Liver (tissue), 8 donors: ENCODE measurements at regions not wholly inside any gene's neighbourhood (a gene's known extent, or its start where the extent isn't known, plus 50 kb on each side); places are given as distances from the start of the nearest gene placed in this dataset.

Experiments used
- DNase-seq: peaks from one replicate; pipeline ENCODE4 v3.0.0-alpha.2; 2017; ENCODE audit warnings: low spot score
- H3K27ac ChIP-seq, 2 donors: one replicate each; pipeline ENCODE4 v1.7.0; 2013; ENCODE audit warnings: inconsistent platforms in 2 of 2, low read length in 2 of 2, control low read depth in 1 of 2, low read depth in 1 of 2, mild to moderate bottlenecking in 1 of 2
- H3K27me3 ChIP-seq, 4 donors: one replicate each; pipeline versions ENCODE4 v1.6.1 to v1.7.0; 2013; ENCODE audit warnings: low read length in 3 of 4, inconsistent platforms in 1 of 4, mild to moderate bottlenecking in 1 of 4, moderate library complexity in 1 of 4; ENCODE audit not compliant: control insufficient read depth in 4 of 4, insufficient read depth in 4 of 4
- H3K36me3 ChIP-seq, 4 donors: one replicate each; pipeline versions ENCODE4 v1.6.1 to v1.7.0; 2013; ENCODE audit warnings: low read length in 3 of 4, mild to moderate bottlenecking in 3 of 4, low read depth in 1 of 4, moderate library complexity in 1 of 4; ENCODE audit not compliant: control insufficient read depth in 4 of 4, insufficient read depth in 3 of 4
- H3K4me1 ChIP-seq, 4 donors: one replicate each; pipeline versions ENCODE4 v1.6.1 to v1.7.0; 2013; ENCODE audit warnings: low read length in 3 of 4, mild to moderate bottlenecking in 3 of 4, moderate library complexity in 1 of 4; ENCODE audit not compliant: control insufficient read depth in 4 of 4, insufficient read depth in 4 of 4
- H3K4me3 ChIP-seq, 3 donors: one replicate each; pipeline versions ENCODE4 v1.6.1 to v1.7.0; 2013; ENCODE audit warnings: low read length in 3 of 3, control low read depth in 1 of 3, low read depth in 1 of 3, mild to moderate bottlenecking in 1 of 3
- H3K9ac ChIP-seq, 2 donors: one replicate each; pipeline ENCODE4 v1.7.0; 2013; ENCODE audit warnings: low read length in 2 of 2, mild to moderate bottlenecking in 2 of 2, moderate library complexity in 2 of 2, control low read depth in 1 of 2, low read depth in 1 of 2
- H3K9me3 ChIP-seq, 4 donors: one replicate each; pipeline versions ENCODE4 v1.6.1 to v1.7.0; 2013; ENCODE audit warnings: low read length in 3 of 4; ENCODE audit not compliant: control insufficient read depth in 4 of 4
- EGR1 ChIP-seq, 2 donors: IDR thresholded peaks; 2 replicates each; pipeline ENCODE4 v1.6.1; 2016 to 2018; ENCODE audit warnings: antibody characterized with exemption in 2 of 2, low read depth in 2 of 2
- FOXA1 ChIP-seq: IDR thresholded peaks from 2 replicates; pipeline ENCODE4 v1.6.1; 2016; ENCODE audit warnings: antibody characterized with exemption
- FOXA2 ChIP-seq: IDR thresholded peaks from 2 replicates; pipeline ENCODE4 v1.6.1; 2016; ENCODE audit warnings: antibody characterized with exemption
- GABPA ChIP-seq, 2 donors: IDR thresholded peaks in 1 of 2; conservative IDR thresholded peaks in 1 of 2; 2 replicates each; pipeline ENCODE4 v1.6.1; 2016; ENCODE audit warnings: antibody characterized with exemption in 2 of 2, mild to moderate bottlenecking in 1 of 2, moderate library complexity in 1 of 2
- HNF4A ChIP-seq, 2 donors: conservative IDR thresholded peaks; 2 replicates each; pipeline ENCODE4 v1.6.1; 2016; ENCODE audit warnings: antibody characterized with exemption in 2 of 2, mild to moderate bottlenecking in 2 of 2
- HNF4G ChIP-seq: IDR thresholded peaks from 2 replicates; pipeline ENCODE4 v1.6.1; 2016; ENCODE audit warnings: antibody characterized with exemption
- JUND ChIP-seq, 2 donors: IDR thresholded peaks; 2 replicates each; pipeline ENCODE4 v1.6.1; 2016; ENCODE audit warnings: antibody characterized with exemption in 2 of 2
- NR2F2 ChIP-seq: IDR thresholded peaks from 2 replicates; pipeline ENCODE4 v1.6.1; 2016; ENCODE audit warnings: antibody characterized with exemption
- RAD21 ChIP-seq, 2 donors: IDR thresholded peaks; 2 replicates each; pipeline ENCODE4 v1.6.1; 2016; ENCODE audit warnings: antibody characterized with exemption in 2 of 2, mild to moderate bottlenecking in 2 of 2
- RXRA ChIP-seq, 2 donors: IDR thresholded peaks; 2 replicates each; pipeline ENCODE4 v1.6.1; 2017 to 2018; ENCODE audit warnings: antibody characterized with exemption in 2 of 2, mild to moderate bottlenecking in 1 of 2
- SP1 ChIP-seq: IDR thresholded peaks from 2 replicates; pipeline ENCODE4 v1.6.1; 2018; ENCODE audit warnings: antibody characterized with exemption, mild to moderate bottlenecking
- TAF1 ChIP-seq: conservative IDR thresholded peaks from 2 replicates; pipeline ENCODE4 v1.6.1; 2016; ENCODE audit warnings: antibody characterized with exemption, mild to moderate bottlenecking
- YY1 ChIP-seq: IDR thresholded peaks from 2 replicates; pipeline ENCODE4 v1.6.1; 2016; ENCODE audit warnings: antibody characterized with exemption, mild to moderate bottlenecking
- WGBS: extraction: QIAGEN DNeasy Blood & Tissue Kit; methylation state at CpG from one replicate; pipeline ENCODE4 v1.1.7; 2013; 5-methylcytosine and 5-hydroxymethylcytosine counted together
- TF ChIP-seq, protein P1 (sequence below): fragments of 150-350 bp; IDR thresholded peaks from 2 replicates; pipeline ENCODE4 v1.5.1; 2017; ENCODE audit warnings: improper control_type of control experiment, low read depth, low read length; ENCODE audit not compliant: missing input control
- TF ChIP-seq, protein P2 (sequence below): IDR thresholded peaks from 2 replicates; pipeline ENCODE4 v1.6.1; 2016; ENCODE audit warnings: antibody characterized with exemption
- TF ChIP-seq, protein P3 (sequence below): IDR thresholded peaks from 2 replicates; pipeline ENCODE4 v1.6.1; 2016; ENCODE audit warnings: antibody characterized with exemption
- TF ChIP-seq, protein P4 (sequence below): IDR thresholded peaks from 2 replicates; pipeline ENCODE4 v1.6.1; 2016; ENCODE audit warnings: antibody characterized with exemption
- TF ChIP-seq, protein P5 (sequence below): IDR thresholded peaks from 2 replicates; pipeline ENCODE4 v1.6.1; 2016; ENCODE audit warnings: antibody characterized with exemption, mild to moderate bottlenecking
- donor health status: healthy.
- donor health status: healthy.
- donor health status: healthy.
- donor health status: healthy.
- donor health status: healthy.

DNA sequence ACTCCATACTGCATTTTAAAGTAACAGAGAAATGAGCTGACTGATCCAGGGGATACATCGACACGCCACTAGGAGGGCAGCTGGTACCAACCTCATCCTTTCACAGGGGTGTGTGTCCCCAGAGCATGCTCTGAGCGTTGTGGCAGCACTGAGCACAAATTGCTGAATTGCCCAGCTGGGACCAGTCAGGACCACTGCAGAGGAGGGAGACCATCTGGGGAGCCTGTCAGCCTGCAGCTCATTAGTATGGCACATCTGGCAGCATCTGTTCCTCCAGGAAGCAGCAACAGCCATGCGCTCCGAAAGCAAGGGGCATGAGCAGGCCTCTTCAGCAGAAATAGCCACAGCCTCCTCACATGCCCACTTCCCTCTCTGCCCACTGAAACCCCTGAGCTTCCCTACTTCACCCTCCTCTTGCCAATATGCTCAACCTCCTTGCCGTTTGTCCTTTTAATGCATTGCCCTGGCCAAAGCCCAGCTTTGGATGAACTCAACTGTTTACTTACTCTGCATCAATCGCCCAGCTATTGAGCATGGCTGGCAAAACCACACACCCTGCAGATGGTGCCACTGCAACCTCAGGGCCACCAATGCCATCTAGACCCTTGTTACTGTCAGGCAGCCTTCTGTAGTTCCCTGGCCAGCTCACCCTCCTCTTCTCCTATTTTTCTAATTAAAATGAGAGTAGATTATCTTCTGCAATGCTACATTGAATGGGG is 77.6 kb upstream of the NEDD9 start (continued):
- no peak for TF ChIP-seq EGR1 (IDR thresholded peaks at IDR 0.05; ENCODE audit: low read depth in 2 of 2)
- no peak for TF ChIP-seq YY1

DNA sequence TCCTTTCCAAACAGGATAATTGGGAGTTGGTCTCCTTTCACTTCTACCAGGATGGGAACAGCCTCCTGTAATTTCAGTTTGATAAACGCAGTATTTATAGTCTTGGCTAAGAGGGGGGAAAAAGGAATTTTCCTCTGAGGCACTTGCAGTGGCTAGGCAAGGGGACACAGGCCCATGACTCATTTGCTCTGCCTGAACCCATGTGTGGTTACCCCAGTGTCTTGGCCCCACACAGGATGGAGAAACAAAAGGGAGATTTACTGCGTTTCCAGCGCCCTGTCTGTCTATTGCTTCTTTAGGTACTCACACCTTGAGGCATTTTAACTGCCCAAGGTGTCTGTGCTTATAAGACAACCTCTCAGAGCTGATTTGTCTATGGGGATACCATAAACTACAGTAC is 74.8 kb upstream of the NEDD9 start:
- H3K9me3 ChIP-seq: no peaks in the 10 kb centered on the region
- no peak for DNase-seq
- no peak overlapping the region for H3K27ac ChIP-seq
- H3K36me3 ChIP-seq: no peaks in the 10 kb centered on the region
- no peaks in the 10 kb centered on the region for H3K27me3 ChIP-seq
- no peaks in the 10 kb centered on the region for H3K4me1 ChIP-seq
- WGBS: 94% methylated on average over 3 of the region's 3 CpGs
- no peak for TF ChIP-seq TAF1
- no peak for TF ChIP-seq YY1
- TF ChIP-seq, protein P1, sequence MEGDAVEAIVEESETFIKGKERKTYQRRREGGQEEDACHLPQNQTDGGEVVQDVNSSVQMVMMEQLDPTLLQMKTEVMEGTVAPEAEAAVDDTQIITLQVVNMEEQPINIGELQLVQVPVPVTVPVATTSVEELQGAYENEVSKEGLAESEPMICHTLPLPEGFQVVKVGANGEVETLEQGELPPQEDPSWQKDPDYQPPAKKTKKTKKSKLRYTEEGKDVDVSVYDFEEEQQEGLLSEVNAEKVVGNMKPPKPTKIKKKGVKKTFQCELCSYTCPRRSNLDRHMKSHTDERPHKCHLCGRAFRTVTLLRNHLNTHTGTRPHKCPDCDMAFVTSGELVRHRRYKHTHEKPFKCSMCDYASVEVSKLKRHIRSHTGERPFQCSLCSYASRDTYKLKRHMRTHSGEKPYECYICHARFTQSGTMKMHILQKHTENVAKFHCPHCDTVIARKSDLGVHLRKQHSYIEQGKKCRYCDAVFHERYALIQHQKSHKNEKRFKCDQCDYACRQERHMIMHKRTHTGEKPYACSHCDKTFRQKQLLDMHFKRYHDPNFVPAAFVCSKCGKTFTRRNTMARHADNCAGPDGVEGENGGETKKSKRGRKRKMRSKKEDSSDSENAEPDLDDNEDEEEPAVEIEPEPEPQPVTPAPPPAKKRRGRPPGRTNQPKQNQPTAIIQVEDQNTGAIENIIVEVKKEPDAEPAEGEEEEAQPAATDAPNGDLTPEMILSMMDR: no peak
- TF ChIP-seq HNF4G: no peak
- no peak for TF ChIP-seq NR2F2
- TF ChIP-seq, protein P2, sequence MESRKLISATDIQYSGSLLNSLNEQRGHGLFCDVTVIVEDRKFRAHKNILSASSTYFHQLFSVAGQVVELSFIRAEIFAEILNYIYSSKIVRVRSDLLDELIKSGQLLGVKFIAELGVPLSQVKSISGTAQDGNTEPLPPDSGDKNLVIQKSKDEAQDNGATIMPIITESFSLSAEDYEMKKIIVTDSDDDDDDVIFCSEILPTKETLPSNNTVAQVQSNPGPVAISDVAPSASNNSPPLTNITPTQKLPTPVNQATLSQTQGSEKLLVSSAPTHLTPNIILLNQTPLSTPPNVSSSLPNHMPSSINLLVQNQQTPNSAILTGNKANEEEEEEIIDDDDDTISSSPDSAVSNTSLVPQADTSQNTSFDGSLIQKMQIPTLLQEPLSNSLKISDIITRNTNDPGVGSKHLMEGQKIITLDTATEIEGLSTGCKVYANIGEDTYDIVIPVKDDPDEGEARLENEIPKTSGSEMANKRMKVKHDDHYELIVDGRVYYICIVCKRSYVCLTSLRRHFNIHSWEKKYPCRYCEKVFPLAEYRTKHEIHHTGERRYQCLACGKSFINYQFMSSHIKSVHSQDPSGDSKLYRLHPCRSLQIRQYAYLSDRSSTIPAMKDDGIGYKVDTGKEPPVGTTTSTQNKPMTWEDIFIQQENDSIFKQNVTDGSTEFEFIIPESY: no peak
- no peak for TF ChIP-seq SP1
- TF ChIP-seq, protein P3, sequence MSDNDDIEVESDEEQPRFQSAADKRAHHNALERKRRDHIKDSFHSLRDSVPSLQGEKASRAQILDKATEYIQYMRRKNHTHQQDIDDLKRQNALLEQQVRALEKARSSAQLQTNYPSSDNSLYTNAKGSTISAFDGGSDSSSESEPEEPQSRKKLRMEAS: no peak
- TF ChIP-seq RAD21 (IDR thresholded peaks at IDR 0.05): no peak
- TF ChIP-seq FOXA2: no peak
- no peak for TF ChIP-seq EGR1 (IDR thresholded peaks at IDR 0.05; ENCODE audit: low read depth in 2 of 2)
- TF ChIP-seq FOXA1: no peak
- no peak for TF ChIP-seq JUND (IDR thresholded peaks at IDR 0.05)
- no peak for TF ChIP-seq RXRA (IDR thresholded peaks at IDR 0.05)
- TF ChIP-seq HNF4A (conservative IDR thresholded peaks at IDR 0.05): no peak
- no peak for TF ChIP-seq GABPA (IDR thresholded peaks at IDR 0.05 in 1 of 2, conservative IDR thresholded peaks at IDR 0.05 in 1 of 2)
- TF ChIP-seq, protein P4, sequence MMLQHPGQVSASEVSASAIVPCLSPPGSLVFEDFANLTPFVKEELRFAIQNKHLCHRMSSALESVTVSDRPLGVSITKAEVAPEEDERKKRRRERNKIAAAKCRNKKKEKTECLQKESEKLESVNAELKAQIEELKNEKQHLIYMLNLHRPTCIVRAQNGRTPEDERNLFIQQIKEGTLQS: no peak
- TF ChIP-seq, protein P5, sequence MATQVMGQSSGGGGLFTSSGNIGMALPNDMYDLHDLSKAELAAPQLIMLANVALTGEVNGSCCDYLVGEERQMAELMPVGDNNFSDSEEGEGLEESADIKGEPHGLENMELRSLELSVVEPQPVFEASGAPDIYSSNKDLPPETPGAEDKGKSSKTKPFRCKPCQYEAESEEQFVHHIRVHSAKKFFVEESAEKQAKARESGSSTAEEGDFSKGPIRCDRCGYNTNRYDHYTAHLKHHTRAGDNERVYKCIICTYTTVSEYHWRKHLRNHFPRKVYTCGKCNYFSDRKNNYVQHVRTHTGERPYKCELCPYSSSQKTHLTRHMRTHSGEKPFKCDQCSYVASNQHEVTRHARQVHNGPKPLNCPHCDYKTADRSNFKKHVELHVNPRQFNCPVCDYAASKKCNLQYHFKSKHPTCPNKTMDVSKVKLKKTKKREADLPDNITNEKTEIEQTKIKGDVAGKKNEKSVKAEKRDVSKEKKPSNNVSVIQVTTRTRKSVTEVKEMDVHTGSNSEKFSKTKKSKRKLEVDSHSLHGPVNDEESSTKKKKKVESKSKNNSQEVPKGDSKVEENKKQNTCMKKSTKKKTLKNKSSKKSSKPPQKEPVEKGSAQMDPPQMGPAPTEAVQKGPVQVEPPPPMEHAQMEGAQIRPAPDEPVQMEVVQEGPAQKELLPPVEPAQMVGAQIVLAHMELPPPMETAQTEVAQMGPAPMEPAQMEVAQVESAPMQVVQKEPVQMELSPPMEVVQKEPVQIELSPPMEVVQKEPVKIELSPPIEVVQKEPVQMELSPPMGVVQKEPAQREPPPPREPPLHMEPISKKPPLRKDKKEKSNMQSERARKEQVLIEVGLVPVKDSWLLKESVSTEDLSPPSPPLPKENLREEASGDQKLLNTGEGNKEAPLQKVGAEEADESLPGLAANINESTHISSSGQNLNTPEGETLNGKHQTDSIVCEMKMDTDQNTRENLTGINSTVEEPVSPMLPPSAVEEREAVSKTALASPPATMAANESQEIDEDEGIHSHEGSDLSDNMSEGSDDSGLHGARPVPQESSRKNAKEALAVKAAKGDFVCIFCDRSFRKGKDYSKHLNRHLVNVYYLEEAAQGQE: no peak
- no peak overlapping the region for H3K4me3 ChIP-seq
- H3K9ac ChIP-seq: no peak overlapping the region
